ENCODE measurements at regions not wholly inside any gene's neighbourhood (a gene's known extent, or its start where the extent isn't known, plus 50 kb on each side); places are given as distances from the start of the nearest gene placed in this dataset.

- no peak for DNase-seq (ENCODE audit: low read depth)
Measured at GRCh38 chr3:28738425-28738824, 389.8 kb upstream of the AZI2 start.

DNA sequence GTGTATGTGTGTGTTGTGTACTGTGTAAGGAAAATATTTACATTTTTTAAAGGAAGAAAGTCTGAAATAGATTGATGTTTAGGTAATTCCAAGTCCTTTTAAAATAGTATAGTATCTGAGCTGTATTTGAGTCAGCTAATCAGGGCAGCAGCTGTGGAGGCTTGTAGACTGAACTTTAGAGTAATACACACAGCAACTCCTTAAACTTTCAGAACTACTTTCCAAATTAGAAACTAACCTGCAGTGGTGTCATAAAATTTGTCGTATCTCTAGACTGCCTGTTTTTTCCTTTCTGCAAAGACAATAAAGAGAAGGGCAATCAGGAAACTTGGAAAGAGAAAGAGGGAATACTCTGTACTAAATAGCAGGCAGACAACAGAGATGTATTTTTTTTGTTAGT lies 391.0 kb upstream of the AZI2 start:
- DNase-seq (ENCODE audit: low read depth), result no peak

DNA sequence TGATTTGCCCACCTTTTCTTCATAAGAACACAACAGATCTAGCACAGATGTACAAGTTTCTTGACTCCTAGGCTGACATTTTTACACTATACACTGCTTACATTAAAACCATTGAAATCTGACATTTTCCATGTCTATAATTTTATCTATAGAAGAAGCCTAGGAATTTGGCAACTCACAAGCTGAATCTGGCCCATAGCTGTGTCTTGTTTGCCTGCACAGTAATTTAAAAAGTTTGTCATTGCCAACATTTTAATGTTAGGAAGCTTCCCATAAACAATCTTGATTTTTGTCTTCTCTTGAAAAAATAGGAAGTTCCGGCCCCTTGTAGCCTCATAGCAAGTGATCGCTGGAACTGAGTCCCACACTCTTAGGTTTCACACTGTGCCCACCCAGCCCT lies 394.6 kb upstream of the AZI2 start:
- DNase-seq (ENCODE audit: low read depth), result no peak

GRCh38 chr3:28743831-28744230 lies 395.2 kb upstream of the AZI2 start:
- DNase-seq (ENCODE audit: low read depth), result no peak

DNA sequence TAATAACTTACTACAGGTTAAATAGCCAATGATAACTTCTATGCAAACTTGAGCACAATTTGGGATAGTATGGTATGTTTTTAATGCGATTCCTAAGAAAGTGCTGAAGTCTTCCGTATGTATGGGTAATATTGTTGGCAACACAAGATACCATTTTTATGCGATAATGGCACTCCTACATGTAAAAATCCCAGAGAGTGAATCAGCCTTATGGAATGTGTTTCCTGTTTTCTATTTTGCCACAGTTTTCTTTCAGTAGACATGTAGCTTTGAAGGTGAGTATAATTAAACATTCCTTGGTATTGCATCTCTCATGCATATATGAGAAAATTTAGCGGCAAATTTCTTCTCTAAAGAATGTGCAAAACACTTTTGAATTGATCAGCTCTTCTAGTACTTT lies 396.8 kb upstream of the AZI2 start:
- DNase-seq (ENCODE audit: low read depth), result no peak

- DNase-seq (ENCODE audit: low read depth), result no peak
Measured at GRCh38 chr3:28745916-28746617, 397.4 kb upstream of the AZI2 start.

- no peak for DNase-seq (ENCODE audit: low read depth)
Measured at GRCh38 chr3:28746990-28747389, 398.4 kb upstream of the AZI2 start.

- DNase-seq (ENCODE audit: low read depth), result no peak
Measured at GRCh38 chr3:28751864-28752263, 403.2 kb upstream of the AZI2 start.

- DNase-seq (ENCODE audit: low read depth), result no peak
Measured at GRCh38 chr3:28752290-28752689, 403.7 kb upstream of the AZI2 start.

DNA sequence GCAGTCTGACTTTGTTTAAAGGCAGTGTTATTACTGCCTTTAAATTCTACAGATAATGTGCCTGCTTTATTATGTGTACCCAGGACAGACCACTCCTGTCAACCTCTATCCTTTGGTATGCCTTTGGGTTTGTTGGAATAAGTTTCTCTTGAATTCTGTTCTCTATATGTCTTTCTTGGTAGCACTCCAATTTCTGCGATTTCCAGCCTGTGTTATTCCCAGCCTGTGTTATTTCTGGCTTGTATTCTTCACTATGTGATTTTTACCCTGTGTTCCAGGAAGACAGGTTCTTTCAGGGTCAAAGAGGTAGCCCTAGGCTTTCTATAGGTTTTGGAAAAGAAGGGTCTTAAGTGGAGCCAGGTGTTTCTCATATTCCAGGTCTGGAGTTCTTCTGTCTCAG lies 407.4 kb upstream of the AZI2 start:
- DNase-seq (ENCODE audit: low read depth), result no peak

- DNase-seq (ENCODE audit: low read depth), result no peak
Measured at GRCh38 chr3:28758115-28758514, 409.5 kb upstream of the AZI2 start.

- DNase-seq (ENCODE audit: low read depth), result no peak
Measured at GRCh38 chr3:28761375-28761774, 412.8 kb upstream of the AZI2 start.

GRCh38 chr3:28765194-28765593 lies 416.6 kb upstream of the AZI2 start:
- no peak for DNase-seq (ENCODE audit: low read depth)

DNA sequence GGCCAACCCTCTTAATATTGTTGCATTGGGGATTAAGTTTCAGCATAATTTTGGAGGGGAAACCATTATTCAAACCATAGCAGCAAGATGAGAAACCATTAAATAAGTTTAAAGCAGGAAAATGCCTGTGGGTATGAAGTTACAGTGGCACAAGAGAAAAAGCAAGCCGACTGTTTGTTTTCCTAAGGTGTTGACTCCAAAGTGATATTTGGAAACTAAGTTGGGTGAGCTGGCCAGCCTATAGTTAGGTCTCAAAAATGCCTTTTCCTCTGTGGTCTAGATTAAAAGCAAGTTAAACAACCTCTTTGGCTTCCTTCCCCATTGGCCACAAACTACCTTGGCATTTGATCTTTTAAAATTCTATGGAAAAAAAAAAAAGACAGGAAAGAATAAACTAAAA lies 419.8 kb upstream of the AZI2 start:
- DNase-seq (ENCODE audit: low read depth), result no peak

DNA sequence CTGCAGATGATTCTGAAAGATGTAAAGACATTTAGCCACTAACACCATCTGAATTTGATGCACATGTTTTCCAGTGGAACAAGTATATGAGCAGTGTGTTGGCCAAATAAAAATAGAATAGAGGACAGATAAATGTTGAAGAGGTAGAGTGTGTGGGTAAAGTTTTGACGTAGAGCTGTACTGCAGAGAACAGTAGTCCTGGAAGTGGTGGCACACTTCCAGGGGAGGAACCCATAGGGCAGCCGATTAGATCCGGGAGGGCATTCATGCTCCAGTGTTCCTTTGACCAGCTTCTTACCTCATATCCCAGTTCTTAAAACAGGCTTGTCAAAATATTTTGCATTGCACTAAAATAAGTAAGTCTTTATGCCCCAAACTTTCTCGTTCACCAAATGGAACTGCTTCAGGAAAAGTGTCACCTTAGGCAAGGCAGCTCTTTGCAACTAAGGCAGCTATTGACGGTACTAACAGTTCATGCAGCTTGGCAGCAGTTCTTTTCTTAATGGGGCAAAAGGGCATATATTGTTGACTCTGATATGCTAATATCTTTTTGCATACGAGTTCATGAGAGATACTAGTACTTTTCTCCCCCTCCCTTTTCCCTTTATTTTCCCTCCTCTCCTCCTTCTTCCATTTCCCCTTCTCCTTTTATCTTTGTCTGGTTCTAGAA lies 429.3 kb upstream of the AZI2 start:
- no peak for DNase-seq (ENCODE audit: low read depth)

DNA sequence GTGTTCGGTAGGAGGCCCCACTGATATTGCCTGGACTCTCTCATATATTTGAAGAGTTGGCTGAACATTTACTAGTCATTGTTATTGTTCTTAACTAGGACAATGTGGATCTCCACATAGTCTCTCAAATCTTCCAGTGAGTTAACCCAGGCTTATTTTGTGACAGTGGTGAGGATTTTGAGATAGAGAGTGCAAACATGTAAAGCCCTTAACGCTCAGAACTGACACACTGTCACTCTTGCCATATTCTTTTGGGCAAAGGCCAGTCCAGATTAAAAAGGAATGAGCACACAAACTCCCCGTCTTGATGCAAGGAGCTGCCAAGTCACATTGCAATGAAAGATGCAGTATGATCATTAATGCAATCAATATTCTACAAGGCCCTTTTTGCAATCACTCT lies 431.9 kb upstream of the AZI2 start:
- DNase-seq (ENCODE audit: low read depth), result no peak

DNA sequence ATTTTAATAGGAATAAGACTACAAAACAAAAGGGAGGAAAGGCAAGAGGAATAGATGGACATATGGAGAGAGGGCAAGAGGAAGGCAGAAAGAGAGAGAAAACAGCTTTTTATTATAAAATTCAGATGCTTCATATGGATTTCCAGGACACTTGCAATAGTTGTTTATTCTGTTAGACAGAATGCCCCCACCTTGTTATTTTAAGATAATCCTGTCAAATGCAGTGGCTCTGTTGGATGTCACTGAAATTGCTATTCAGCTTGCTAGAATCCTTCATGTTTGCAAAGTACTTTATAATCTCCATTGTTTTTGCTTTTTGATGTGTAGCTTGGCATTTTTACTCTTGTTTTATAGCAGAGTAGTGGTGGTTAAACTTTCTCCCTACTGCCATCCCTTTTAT lies 432.4 kb upstream of the AZI2 start:
- no peak for DNase-seq (ENCODE audit: low read depth)

GRCh38 chr3:28786446-28786845 lies 437.8 kb upstream of the AZI2 start:
- no peak for DNase-seq (ENCODE audit: low read depth)

DNA sequence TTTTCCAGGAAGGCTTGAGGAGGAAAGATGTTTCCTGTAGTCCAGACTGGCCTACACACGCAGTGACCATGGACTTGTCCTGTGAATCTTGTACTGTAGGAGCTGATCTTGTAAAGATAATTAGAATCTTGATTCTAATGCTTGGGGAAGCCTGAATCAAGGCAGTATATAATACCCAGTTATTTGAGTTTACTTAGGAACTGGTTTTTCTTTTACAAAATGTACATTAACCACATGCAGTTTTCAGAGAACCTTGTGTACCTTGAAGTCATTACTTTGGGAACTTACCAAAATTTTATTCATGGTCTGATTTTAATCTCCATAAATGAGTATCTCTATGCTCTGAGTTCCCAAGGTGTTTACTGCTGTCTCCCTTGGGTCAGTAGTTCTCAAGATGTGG lies 439.9 kb upstream of the AZI2 start:
- DNase-seq (ENCODE audit: low read depth), result no peak

GRCh38 chr3:28791713-28792255 lies 443.2 kb upstream of the AZI2 start:
- DNase-seq (ENCODE audit: low read depth), result no peak

GRCh38 chr3:28792604-28793003 lies 444.0 kb upstream of the AZI2 start:
- DNase-seq (ENCODE audit: low read depth), result no peak

- DNase-seq (ENCODE audit: low read depth), result no peak
Measured at GRCh38 chr3:28799084-28799483, 450.5 kb upstream of the AZI2 start.

GRCh38 chr3:28800203-28800602 lies 451.6 kb upstream of the AZI2 start:
- no peak for DNase-seq (ENCODE audit: low read depth)

GRCh38 chr3:28808068-28808467 lies 459.4 kb upstream of the AZI2 start:
- no peak for DNase-seq (ENCODE audit: low read depth)
